ENCODE measurements at regions not wholly inside any gene's neighbourhood (a gene's known extent, or its start where the extent isn't known, plus 50 kb on each side); places are given as distances from the start of the nearest gene placed in this dataset.

- Mint-ChIP-seq H3K4me3 (no peak overlapping the region), H3K27me3 (peaks cover 3% of the 10 kb centered on the region), H3K4me1 (peaks cover 2% of the 10 kb centered on the region), H3K27ac (no peak overlapping the region), H3K36me3 (ENCODE audit: low read depth) (no peaks in the 10 kb centered on the region)
- H3K9me3 ChIP-seq (ENCODE audit: control insufficient read depth, low read length, poor library complexity, severe bottlenecking): no peaks in the 10 kb centered on the region
- DNase-seq (no peak), ATAC-seq (no peak)
Observed at GRCh38 chr5:68161156-68161555, 54.4 kb upstream of the PIK3R1 start.

- H3K36me3 Mint-ChIP-seq (ENCODE audit: low read depth): no peaks in the 10 kb centered on the region
- H3K4me1 Mint-ChIP-seq: peaks cover 2% of the 10 kb centered on the region
- no peaks in the 10 kb centered on the region for H3K27me3 Mint-ChIP-seq
- H3K9me3 ChIP-seq (ENCODE audit: control insufficient read depth, low read length, poor library complexity, severe bottlenecking): no peaks in the 10 kb centered on the region
- DNase-seq: no peak
- no peak overlapping the region for H3K4me3 Mint-ChIP-seq
- H3K27ac Mint-ChIP-seq: no peak overlapping the region
- ATAC-seq: no peak
Observed at GRCh38 chr5:68159224-68159951, 56.2 kb upstream of the PIK3R1 start.

- H3K27ac Mint-ChIP-seq: no peak overlapping the region
- H3K27me3 Mint-ChIP-seq: no peaks in the 10 kb centered on the region
- H3K4me1 Mint-ChIP-seq: no peaks in the 10 kb centered on the region
- no peak for ATAC-seq
- H3K9me3 ChIP-seq (ENCODE audit: control insufficient read depth, low read length, poor library complexity, severe bottlenecking): no peaks in the 10 kb centered on the region
- no peaks in the 10 kb centered on the region for H3K36me3 Mint-ChIP-seq (ENCODE audit: low read depth)
- no peak overlapping the region for H3K4me3 Mint-ChIP-seq
- no peak for DNase-seq
Observed at GRCh38 chr5:68155940-68156339, 59.6 kb upstream of the PIK3R1 start.

DNA sequence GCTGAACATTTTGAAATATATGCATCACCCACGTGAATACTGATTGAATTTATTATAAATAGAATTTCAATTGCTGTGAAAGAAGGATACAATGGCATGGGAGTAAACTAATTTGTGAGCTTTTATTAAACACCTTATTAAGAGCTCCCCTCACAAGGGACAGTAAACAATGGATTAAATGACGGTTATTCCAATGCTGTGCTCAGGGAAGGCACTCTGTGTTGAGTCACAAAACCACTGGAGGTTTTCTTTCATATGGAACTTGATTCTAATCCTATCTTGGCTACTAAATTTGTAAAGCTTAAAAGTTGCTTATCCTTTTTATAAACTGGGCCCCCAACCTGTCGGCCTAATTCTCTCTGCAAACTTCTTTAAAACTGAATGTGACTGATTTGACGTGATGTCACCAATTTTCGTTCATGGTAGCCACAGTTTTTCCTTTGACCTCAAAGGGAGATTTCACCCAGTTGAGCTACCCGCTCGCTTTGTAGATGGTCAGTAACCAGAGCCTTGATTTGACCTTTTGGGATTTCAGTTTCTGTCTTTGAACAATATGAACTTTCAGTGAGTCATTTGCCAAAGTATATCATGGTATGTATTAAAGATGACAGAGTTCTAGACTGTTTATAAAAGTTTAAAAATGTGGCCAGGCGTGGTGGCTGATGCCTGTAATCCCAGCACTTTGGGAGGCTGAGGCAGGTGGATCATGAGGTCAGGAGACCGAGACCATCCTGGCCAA lies 61.3 kb upstream of the PIK3R1 start:
- no peaks in the 10 kb centered on the region for H3K36me3 Mint-ChIP-seq (ENCODE audit: low read depth)
- ATAC-seq: no peak

DNA sequence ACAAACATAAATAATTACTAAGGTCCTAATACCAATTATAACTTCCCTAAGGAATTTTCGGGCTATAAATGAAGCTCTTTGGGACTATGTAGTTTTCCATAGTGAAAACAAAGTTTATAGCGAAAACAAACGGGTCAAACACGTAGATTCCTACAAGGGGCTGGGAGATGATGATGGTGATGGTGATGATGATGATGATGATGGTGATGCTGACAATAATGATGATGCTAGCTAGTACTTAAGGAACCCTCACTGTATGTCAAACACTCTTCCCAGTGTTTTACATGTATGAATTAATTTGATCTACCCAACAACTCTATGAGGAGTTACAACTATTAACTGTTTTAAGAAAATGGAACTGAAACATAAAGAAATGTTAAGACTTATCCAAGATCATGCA lies 63.7 kb upstream of the PIK3R1 start:
- no peak for DNase-seq
- no peaks in the 10 kb centered on the region for H3K27me3 Mint-ChIP-seq
- no peak overlapping the region for H3K27ac Mint-ChIP-seq
- H3K9me3 ChIP-seq (ENCODE audit: control insufficient read depth, low read length, poor library complexity, severe bottlenecking): no peaks in the 10 kb centered on the region
- no peaks in the 10 kb centered on the region for H3K36me3 Mint-ChIP-seq (ENCODE audit: low read depth)
- ATAC-seq: no peak
- H3K4me1 Mint-ChIP-seq: peaks cover 3% of the 10 kb centered on the region
- H3K4me3 Mint-ChIP-seq: no peak overlapping the region

More for the DNA sequence above, 61.3 kb upstream of the PIK3R1 start:
- no peaks in the 10 kb centered on the region for H3K4me1 Mint-ChIP-seq
- no peak overlapping the region for H3K4me3 Mint-ChIP-seq
- H3K27ac Mint-ChIP-seq: no peak overlapping the region
- H3K27me3 Mint-ChIP-seq: no peaks in the 10 kb centered on the region
- H3K9me3 ChIP-seq (ENCODE audit: control insufficient read depth, low read length, poor library complexity, severe bottlenecking): no peaks in the 10 kb centered on the region
- no peak for DNase-seq

DNA sequence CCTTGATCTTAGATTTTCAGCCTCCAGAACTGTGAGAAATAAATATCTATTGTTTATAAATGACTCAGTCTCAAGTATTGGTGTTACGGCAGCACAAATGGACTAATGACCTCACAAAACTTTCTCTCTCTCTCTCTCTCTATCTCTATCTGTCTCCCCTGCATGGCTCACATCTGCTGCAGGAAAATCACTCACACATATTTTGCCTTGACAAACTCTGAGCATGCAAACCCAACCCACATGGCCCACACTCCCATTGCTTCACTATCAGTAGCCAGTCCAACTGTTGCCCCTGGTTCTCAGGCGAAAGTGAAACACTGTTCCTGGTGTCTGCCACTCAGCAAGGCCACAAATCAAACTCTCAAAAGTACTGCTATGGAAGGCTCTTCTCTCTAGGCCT lies 66.4 kb upstream of the PIK3R1 start:
- Mint-ChIP-seq H3K27ac (no peak overlapping the region), H3K4me1 (peaks cover 3% of the 10 kb centered on the region)

DNA sequence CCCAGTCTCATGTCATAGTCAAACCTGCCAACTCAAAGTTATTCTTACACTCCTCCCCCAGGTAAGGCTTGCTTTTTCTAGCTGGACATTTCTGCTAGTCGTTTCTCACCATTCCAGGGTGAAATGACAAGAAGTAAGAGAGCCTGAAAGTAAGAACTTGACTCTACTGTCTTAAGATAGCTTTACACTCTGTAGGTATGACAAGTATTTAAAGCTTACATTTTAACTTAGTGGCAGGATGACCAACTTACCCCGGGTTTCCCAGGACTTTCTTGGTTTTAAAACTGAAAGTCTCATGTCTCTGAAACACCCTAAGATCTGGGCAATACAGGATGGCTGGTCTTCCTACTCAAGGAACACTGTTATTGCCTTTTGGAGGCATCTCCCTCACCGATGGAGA lies 67.5 kb upstream of the PIK3R1 start:
- no peak overlapping the region for H3K27ac Mint-ChIP-seq
- no peak overlapping the region for H3K4me3 Mint-ChIP-seq
- H3K9me3 ChIP-seq (ENCODE audit: control insufficient read depth, low read length, poor library complexity, severe bottlenecking): no peaks in the 10 kb centered on the region
- DNase-seq (no peak), ATAC-seq (no peak)
- peaks cover 3% of the 10 kb centered on the region for H3K4me1 Mint-ChIP-seq
- H3K36me3 Mint-ChIP-seq (ENCODE audit: low read depth): no peaks in the 10 kb centered on the region
- H3K27me3 Mint-ChIP-seq: no peaks in the 10 kb centered on the region

More for the DNA sequence above, 66.4 kb upstream of the PIK3R1 start:
- H3K9me3 ChIP-seq (ENCODE audit: control insufficient read depth, low read length, poor library complexity, severe bottlenecking): no peaks in the 10 kb centered on the region
- Mint-ChIP-seq H3K4me3 (no peak overlapping the region), H3K27me3 (no peaks in the 10 kb centered on the region), H3K36me3 (ENCODE audit: low read depth) (no peaks in the 10 kb centered on the region)
- ATAC-seq (no peak), DNase-seq (no peak)

DNA sequence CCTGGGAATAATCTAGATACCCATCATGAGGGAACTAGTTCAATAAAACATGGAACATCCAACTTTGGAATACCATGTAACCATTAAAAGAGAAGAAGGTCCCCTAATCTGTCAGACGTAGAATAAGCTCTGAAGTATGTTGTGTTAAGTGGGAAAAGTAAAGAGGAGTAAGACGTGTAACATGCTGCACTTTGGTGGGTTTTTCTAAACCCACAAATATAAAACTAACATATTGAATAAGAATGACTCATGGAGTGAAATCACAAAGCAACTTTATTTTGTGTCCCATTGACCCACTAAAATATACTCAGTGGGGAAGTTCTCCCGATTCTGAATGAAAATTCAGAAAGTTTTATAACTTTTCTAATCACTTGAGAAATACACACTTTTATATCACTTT lies 67.9 kb upstream of the PIK3R1 start:
- DNase-seq (no peak), ATAC-seq (no peak)
- H3K27ac Mint-ChIP-seq: no peak overlapping the region
- no peaks in the 10 kb centered on the region for H3K36me3 Mint-ChIP-seq (ENCODE audit: low read depth)
- peaks cover 3% of the 10 kb centered on the region for H3K4me1 Mint-ChIP-seq
- H3K27me3 Mint-ChIP-seq: no peaks in the 10 kb centered on the region
- no peak overlapping the region for H3K4me3 Mint-ChIP-seq
- H3K9me3 ChIP-seq (ENCODE audit: control insufficient read depth, low read length, poor library complexity, severe bottlenecking): no peaks in the 10 kb centered on the region

GRCh38 chr5:68141494-68141893 lies 74.1 kb upstream of the PIK3R1 start:
- Mint-ChIP-seq H3K27ac (peak overlapping the region; percentile 83), H3K27me3 (peaks cover 3% of the 10 kb centered on the region), H3K36me3 (ENCODE audit: low read depth) (no peaks in the 10 kb centered on the region), H3K4me1 (peaks cover 9% of the 10 kb centered on the region), H3K4me3 (no peak overlapping the region)
- no peaks in the 10 kb centered on the region for H3K9me3 ChIP-seq (ENCODE audit: control insufficient read depth, low read length, poor library complexity, severe bottlenecking)
- no peak for DNase-seq
- ATAC-seq: peak; percentile 97

GRCh38 chr5:68140763-68141162 lies 74.8 kb upstream of the PIK3R1 start:
- no peak for ATAC-seq
- peaks cover 8% of the 10 kb centered on the region for H3K27me3 Mint-ChIP-seq
- no peak for DNase-seq
- peak overlapping the region; percentile 9 for H3K4me3 Mint-ChIP-seq
- H3K36me3 Mint-ChIP-seq (ENCODE audit: low read depth): no peaks in the 10 kb centered on the region
- no peaks in the 10 kb centered on the region for H3K9me3 ChIP-seq (ENCODE audit: control insufficient read depth, low read length, poor library complexity, severe bottlenecking)
- H3K4me1 Mint-ChIP-seq: peaks cover 9% of the 10 kb centered on the region
- H3K27ac Mint-ChIP-seq: peak overlapping the region; percentile 83

DNA sequence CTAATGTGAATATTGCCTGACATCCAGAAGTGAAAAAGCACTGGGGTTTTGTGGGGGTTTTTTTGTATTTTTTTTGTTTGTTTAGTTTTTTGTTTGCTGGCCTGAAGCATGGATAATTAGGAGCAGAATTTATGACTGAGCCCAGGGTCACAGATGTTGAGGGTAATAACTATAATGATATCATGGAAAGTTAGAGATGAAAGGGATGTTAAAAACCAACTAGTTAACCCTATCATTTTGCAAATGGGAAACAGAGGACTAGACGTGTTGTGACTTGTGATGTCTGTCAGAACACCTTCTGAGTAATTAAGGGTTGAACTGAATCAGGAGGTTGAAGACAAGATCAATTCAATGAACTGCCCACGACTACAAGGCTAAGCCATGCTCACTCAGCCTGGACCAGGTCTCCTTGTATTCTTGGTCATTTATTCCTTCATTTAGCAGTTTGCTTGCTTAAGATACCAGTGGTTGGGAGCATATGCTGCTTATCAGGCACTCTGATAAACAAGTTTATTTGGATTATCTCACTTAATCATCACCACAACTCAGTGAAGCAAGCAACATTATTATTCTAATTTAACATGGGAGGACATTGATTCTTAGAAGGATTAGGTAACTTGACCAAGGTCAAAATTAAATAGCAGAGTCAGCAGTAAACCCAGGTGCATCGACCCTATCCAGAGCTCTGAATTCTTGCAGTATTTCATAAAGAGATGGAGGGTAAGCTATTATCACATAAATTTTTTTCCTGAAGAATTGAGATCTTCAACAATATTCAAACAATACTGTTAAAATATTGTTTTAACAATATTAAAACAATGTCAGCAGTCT lies 75.7 kb upstream of the PIK3R1 start:
- no peaks in the 10 kb centered on the region for H3K36me3 Mint-ChIP-seq (ENCODE audit: low read depth)
- ATAC-seq (no peak), DNase-seq (no peak)
- no peaks in the 10 kb centered on the region for H3K9me3 ChIP-seq (ENCODE audit: control insufficient read depth, low read length, poor library complexity, severe bottlenecking)
- H3K4me1 Mint-ChIP-seq: peaks cover 9% of the 10 kb centered on the region
- peaks cover 17% of the 10 kb centered on the region for H3K27me3 Mint-ChIP-seq
- H3K4me3 Mint-ChIP-seq: no peak overlapping the region
- no peak overlapping the region for H3K27ac Mint-ChIP-seq

- H3K4me1 Mint-ChIP-seq: peaks cover 9% of the 10 kb centered on the region
- no peak overlapping the region for H3K27ac Mint-ChIP-seq
- DNase-seq: no peak
- peaks cover 24% of the 10 kb centered on the region for H3K27me3 Mint-ChIP-seq
- no peak for ATAC-seq
- H3K4me3 Mint-ChIP-seq: no peak overlapping the region
- H3K9me3 ChIP-seq (ENCODE audit: control insufficient read depth, low read length, poor library complexity, severe bottlenecking): no peaks in the 10 kb centered on the region
- no peaks in the 10 kb centered on the region for H3K36me3 Mint-ChIP-seq (ENCODE audit: low read depth)
Observed at GRCh38 chr5:68137511-68138140, 77.9 kb upstream of the PIK3R1 start.
